ENCODE measurements at regions not wholly inside any gene's neighbourhood (a gene's known extent, or its start where the extent isn't known, plus 50 kb on each side); places are given as distances from the start of the nearest gene placed in this dataset.

- H3K18ac ChIP-seq (ENCODE audit: extremely low read depth, low read length), result no peak overlapping the region
- H3K4me1 ChIP-seq (replicated peaks in 1 of 4; ENCODE audit: control insufficient read depth in 3 of 4, insufficient read depth in 4 of 4, low read length in 3 of 4), result no peaks in the 10 kb centered on the region
- H4K20me1 ChIP-seq (replicated peaks in 1 of 2; ENCODE audit: control insufficient read depth in 1 of 2, insufficient read depth in 2 of 2, low read length in 2 of 2), result no peaks in the 10 kb centered on the region
- WGBS, 2 experiments (ENCODE audit: extremely low coverage in 1 of 2, insufficient coverage in 1 of 2, insufficient read length in 1 of 2, insufficient replicate concordance in 2 of 2, low coverage in 1 of 2, low lambda C conversion rate in 2 of 2, missing lambda C conversion rate in 1 of 2), result 86% methylated on average over 5 of the region's 5 CpGs; no CpG with 5 or more reads in 1 of the 2 experiments
- H2BK20ac ChIP-seq (ENCODE audit: low read length), result no peak overlapping the region
- no peak overlapping the region for H2AK5ac ChIP-seq (ENCODE audit: low read depth, low read length)
- H2AFZ ChIP-seq (ENCODE audit: low read length), result no peak overlapping the region
- no peaks in the 10 kb centered on the region for H3K36me3 ChIP-seq (ENCODE audit: control insufficient read depth in 2 of 4, insufficient read depth in 4 of 4, low read length in 3 of 4)
- FAIRE-seq (no peak), DNase-seq (ENCODE audit: low read depth in 1 of 2, low spot score in 2 of 2) (no peak)
- H3K9ac ChIP-seq (replicated peaks in 1 of 4; ENCODE audit: extremely low read depth in 1 of 4, low read depth in 3 of 4, low read length in 3 of 4), result no peak overlapping the region
- H2BK5ac ChIP-seq (ENCODE audit: low read depth, low read length), result no peak overlapping the region
- ChIA-PET CTCF (ENCODE audit: partially characterized antibody) (interaction anchor here (0.8 kb wide), 1 partner anchor 18 kb away, joined by 3 read pairs; no protein-coding TSS in a partner anchor), POLR2A (ENCODE audit: partially characterized antibody) (no interaction called here)
- H2BK15ac ChIP-seq (ENCODE audit: low read length), result no peak overlapping the region
- H3K56ac ChIP-seq (replicated peaks; ENCODE audit: insufficient read length, low read depth, low read length), result no peak overlapping the region
- H3K27ac ChIP-seq (ENCODE audit: low read depth, low read length), result no peak overlapping the region
- H2BK12ac ChIP-seq (ENCODE audit: low read depth, low read length), result no peak overlapping the region
- H4K5ac ChIP-seq (ENCODE audit: insufficient read length, low read depth, low read length), result no peak overlapping the region
- no peak overlapping the region for H4K91ac ChIP-seq (replicated peaks; ENCODE audit: insufficient read length, low read length)
- H3K79me2 ChIP-seq (ENCODE audit: control insufficient read depth in 1 of 2, insufficient read depth in 2 of 2, low read length in 2 of 2), result no peaks in the 10 kb centered on the region
- no peak overlapping the region for H3K4ac ChIP-seq (replicated peaks; ENCODE audit: insufficient read length, low read depth, low read length)
- no peak overlapping the region for H3K14ac ChIP-seq (ENCODE audit: insufficient read length)
- H3K4me2 ChIP-seq (ENCODE audit: insufficient read depth in 1 of 2, low read depth in 2 of 2, low read length in 2 of 2), result no peak overlapping the region
- no peak overlapping the region for H4K8ac ChIP-seq (ENCODE audit: extremely low read depth, insufficient read depth, low read length)
- H3K23me2 ChIP-seq (ENCODE audit: low read depth, low read length), result no peaks in the 10 kb centered on the region
- H3K27me3 ChIP-seq (replicated peaks in 1 of 4; ENCODE audit: control insufficient read depth in 3 of 4, extremely low read depth in 1 of 4, insufficient read depth in 3 of 4, low read length in 3 of 4), result no peaks in the 10 kb centered on the region
- no peak overlapping the region for H3K4me3 ChIP-seq (ENCODE audit: extremely low read depth in 1 of 4, insufficient read depth in 2 of 4, low read depth in 3 of 4, low read length in 4 of 4)
- no peaks in the 10 kb centered on the region for H3K79me1 ChIP-seq (ENCODE audit: low read depth, low read length)
- H3K9me3 ChIP-seq (ENCODE audit: insufficient read depth in 2 of 2, low read depth in 1 of 2, low read length in 1 of 2), result peaks cover 20 to 28% of the 10 kb centered on the region in 2 experiments; a peak in 3 of 4 replicates
- no peak overlapping the region for H2BK120ac ChIP-seq (replicated peaks; ENCODE audit: low read depth, low read length)
- H3K23ac ChIP-seq (ENCODE audit: insufficient read length), result no peak overlapping the region
- TF ChIP-seq GTF2F1 (IDR thresholded peaks at IDR 0.05; ENCODE audit: borderline replicate concordance, low read depth, low read length) (no peak), TCF12 (IDR thresholded peaks at IDR 0.05; ENCODE audit: low read depth, low read length) (no peak), USF2 (IDR thresholded peaks at IDR 0.05; ENCODE audit: low read length) (no peak), SIRT6 (IDR thresholded peaks at IDR 0.05; ENCODE audit: low read length) (no peak), ZNF274 (IDR thresholded peaks at IDR 0.05; ENCODE audit: borderline replicate concordance, extremely low read depth, low read length) (no peak), JUN (IDR thresholded peaks at IDR 0.05; ENCODE audit: low read depth, low read length) (no peak), SUZ12 (IDR thresholded peaks at IDR 0.05; ENCODE audit: low read length) (no peak), CBX8 (IDR thresholded peaks at IDR 0.05; ENCODE audit: borderline replicate concordance, low read depth, low read length) (no peak), KDM4A (IDR thresholded peaks at IDR 0.05; ENCODE audit: low read depth, low read length, severe bottlenecking) (no peak), MAFK (IDR thresholded peaks at IDR 0.05; ENCODE audit: low read depth, low read length) (no peak), KDM5A (IDR thresholded peaks at IDR 0.05; ENCODE audit: low read length) (no peak)
Measured at GRCh38 chr10:44153918-44154670, 230.8 kb downstream of the CXCL12 start.

All from H1 (cell line).